8988T (cell line): ENCODE measurements at regions not wholly inside any gene's neighbourhood (a gene's known extent, or its start where the extent isn't known, plus 50 kb on each side); places are given as distances from the start of the nearest gene placed in this dataset.

Experiments used
- DNase-seq: peaks from one replicate; pipeline ENCODE4 v3.0.0; 2011

DNA sequence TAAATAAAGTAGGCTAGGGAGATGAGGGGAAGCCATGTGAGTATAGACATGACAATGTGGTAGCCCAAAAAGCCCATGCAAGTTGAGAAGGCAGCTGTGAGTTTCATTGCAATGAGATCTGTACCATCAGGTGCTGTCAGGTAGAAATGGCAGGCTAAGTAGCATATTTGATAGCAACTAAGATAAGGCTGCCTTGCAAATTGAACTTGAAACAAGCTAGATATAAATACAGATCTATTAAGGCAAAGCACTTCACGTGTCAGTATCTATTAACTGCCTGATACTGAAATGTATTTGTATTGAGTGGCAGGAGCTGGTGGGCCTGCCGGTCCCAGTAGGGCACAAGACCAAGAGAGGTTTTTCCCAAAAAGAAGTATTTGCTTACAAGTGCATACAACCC, 419.9 kb downstream of the TDRD15 start:
- DNase-seq: no peak

DNA sequence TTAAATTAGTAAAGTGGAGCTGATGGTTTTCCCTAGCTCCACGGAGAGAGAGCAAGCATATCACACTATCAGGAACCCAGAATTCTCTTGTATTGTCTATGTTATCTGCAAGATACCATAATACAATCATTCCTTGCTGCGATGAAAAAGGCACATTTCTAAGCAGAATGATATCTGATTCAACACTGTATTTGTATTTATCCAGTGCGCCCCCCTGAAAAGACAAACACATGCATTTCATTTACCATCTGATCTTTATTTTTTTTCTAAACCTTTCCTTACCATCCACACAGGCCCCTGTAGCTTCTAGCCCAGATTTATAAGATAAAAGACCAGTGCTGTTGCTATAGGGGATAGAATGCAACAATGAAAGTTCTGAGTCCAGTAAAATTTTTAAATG, 420.6 kb downstream of the TDRD15 start:
- DNase-seq: no peak

GRCh38 chr2:21552981-21553380, 429.2 kb downstream of the TDRD15 start:
- no peak for DNase-seq

DNA sequence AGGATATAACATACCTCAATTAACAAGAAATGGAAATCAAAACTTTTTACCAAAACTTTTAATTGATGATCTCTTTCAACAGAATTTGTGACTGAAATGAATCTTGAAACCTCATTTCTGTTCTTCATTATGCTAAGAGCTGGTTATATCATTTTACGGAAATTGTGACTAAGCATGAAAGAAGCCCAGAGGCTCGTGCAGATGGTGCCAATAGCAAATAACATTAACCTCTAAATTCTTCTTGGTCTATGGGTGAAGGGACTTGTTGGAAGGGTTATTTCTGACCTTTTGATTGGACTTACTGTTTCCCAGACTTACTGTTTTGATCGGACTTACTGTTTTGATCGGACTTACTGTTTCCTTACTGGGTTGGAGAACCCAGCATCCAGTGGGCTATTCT, 435.6 kb downstream of the TDRD15 start:
- DNase-seq: no peak

DNA sequence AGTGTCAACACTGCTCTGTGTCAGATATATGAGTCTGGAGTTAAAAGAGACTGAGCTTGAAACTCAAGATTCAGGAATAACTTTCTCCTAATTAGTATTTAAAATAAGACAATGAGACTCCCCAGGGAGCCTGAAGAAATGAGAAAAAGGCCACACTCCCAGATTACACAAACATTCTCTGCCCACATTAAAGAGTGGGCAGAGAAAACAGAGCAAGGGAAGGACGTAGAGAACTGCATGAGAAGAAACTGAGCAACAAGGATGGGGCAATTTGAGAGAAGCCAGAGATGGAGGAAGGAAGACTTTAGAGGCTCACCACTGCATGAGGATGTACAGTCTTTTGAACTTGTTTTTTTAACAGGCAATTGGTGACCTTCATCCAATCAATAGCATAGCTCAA, 438.2 kb downstream of the TDRD15 start:
- no peak for DNase-seq

GRCh38 chr2:21567395-21567794, 443.6 kb downstream of the TDRD15 start:
- no peak for DNase-seq

DNA sequence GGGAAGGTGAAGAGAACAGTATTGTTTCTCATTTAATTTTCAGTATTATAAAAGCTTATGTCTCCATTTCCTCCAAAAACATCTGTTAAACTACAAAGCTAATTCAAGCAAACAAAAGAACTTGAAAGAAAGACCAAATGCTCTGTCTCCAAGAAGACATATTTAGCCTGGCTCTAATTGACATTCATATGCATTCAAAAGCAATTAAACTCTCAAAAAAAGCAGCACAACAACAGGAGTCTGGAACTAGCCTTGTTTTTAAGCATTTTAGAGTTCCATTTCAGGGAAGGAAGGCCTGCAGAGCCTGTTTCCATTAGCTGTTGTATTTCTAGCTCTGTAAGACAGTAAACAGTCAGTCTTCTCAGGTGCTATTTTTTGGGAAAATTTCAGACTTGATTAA, 447.9 kb downstream of the TDRD15 start:
- no peak for DNase-seq

- no peak for DNase-seq
Observed at GRCh38 chr2:21580391-21580790, 456.6 kb downstream of the TDRD15 start.

DNA sequence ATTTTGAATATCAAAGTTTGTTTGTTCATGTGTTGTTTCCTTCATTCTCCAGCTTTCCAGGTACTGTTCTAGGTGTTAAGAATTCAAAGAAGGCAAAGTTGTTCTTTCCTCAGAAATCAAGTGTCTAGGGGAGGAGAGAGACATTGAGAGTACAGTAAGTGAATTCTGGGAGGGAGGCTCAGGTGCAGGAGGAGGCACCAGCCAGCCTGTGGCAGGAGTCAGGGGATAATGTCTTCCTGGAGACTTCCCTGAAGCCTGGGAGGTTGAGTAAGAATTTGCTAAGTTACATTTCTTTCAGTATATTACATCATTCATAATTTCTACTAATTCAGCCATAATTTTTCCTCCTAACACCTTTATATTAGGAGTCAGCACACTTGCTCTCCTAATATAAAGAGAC, 462.1 kb downstream of the TDRD15 start:
- no peak for DNase-seq

DNA sequence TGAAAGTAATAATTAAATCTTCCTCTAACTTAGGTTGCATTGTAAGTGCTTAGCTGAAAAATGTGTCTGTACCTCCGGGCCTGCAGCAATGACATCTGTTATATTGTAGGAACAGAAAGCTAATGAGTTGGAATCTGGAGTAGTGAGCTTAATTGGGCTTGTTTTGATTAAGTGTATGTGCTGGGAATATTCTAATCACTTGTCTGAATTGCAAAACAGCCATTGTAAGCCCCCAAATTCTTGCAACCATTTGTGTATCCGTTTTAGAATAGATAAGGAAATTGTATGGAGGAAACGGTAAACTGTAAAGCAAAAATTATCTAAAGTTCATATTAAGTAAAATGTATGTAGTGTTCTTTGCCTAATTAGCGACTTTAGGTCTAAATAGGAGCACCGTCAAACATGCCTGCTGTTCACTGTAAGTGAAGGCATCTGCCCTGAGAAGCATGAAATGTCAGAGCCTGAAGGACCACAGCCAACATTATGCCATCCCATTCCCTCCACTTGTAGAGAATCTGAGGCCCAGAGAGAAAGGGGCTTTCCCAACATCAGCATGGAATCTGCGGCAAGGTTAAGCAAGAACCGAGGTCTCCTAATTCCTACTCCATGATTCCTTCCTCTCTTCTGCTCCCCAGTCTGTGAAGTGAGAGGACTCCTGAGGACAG, 466.4 kb downstream of the TDRD15 start:
- no peak for DNase-seq

DNA sequence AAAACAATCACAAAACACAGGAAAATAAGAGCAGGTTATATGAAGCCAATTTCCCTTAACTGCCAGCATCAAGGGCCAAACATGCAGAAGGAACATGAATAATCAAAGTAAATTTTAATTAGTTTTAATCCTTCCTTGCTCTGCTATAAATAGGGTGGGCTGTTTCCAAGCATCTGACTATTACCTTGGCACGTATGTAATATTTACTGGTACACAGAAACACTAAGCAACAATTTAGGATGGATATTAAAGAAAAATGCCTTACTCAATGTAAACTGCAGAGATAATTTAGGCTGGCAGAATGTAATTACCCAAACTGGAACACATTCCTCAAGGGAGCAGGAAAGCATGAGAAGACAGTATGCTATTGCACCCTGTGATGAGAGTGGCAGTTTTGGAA, 468.2 kb downstream of the TDRD15 start:
- DNase-seq: no peak

DNA sequence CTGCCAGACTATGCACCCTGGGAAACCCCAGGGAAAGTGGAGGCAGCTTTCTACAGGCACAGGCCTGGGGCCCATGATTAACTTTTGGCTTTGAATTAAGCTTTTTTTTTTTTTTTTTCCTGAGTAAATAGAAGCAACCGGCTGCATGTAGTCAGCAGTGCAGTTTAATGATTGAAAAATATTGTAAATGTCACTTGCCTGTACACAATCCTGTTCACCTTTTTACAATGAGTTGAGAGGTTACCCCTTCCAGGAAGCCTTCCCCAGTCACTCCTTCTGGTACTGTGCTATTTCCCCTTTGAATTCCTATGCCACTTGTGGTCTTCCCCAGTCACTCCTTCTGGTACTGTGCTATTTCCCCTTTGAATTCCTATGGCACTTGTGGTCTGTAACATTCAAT, 475.6 kb downstream of the TDRD15 start:
- no peak for DNase-seq

DNA sequence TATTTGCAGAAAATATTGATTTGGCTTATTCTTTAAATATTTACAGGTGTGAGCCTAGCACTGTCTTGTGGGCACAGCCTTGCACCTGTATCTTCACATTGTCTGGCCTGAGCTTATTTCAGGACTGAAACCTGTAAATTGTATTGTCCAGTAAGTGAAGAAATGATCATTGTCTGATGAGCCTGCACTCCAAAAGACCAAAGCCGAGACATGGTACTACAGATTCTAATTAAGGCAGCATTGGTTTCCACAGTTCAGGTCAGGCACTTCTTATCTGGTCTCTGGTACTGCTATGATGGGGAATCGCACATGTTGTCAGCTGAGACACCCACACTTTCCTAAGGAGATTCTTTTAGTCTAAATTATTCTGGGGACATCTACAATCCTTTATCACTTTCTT, 479.0 kb downstream of the TDRD15 start:
- DNase-seq: no peak

GRCh38 chr2:21607572-21607971, 483.8 kb downstream of the TDRD15 start:
- DNase-seq: no peak

GRCh38 chr2:21610304-21610703, 486.5 kb downstream of the TDRD15 start:
- no peak for DNase-seq

GRCh38 chr2:21617885-21618434, 494.2 kb downstream of the TDRD15 start:
- no peak for DNase-seq

GRCh38 chr2:21620771-21621170, 497.0 kb downstream of the TDRD15 start:
- no peak for DNase-seq

- DNase-seq: no peak
Observed at GRCh38 chr2:21627938-21628337, 504.2 kb downstream of the TDRD15 start.

DNA sequence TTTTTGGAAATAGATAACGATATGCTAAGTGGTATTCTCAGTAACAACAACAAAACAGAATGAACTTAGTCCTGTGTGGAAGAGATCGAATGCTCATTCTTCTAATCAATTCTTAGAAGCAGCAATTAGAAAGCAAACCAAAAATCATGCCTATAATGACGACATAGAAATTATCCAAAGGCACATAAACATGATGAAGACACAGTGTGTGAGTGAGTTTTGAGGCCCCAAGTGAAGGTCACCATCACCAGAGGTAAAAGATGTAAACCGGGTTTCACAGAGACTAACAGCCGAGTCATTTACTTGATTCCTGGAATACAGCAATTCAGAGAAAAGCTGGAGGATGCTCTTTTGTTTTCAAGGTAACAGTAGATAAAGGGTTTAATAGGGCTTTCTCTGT, 509.2 kb downstream of the TDRD15 start:
- DNase-seq: no peak

DNA sequence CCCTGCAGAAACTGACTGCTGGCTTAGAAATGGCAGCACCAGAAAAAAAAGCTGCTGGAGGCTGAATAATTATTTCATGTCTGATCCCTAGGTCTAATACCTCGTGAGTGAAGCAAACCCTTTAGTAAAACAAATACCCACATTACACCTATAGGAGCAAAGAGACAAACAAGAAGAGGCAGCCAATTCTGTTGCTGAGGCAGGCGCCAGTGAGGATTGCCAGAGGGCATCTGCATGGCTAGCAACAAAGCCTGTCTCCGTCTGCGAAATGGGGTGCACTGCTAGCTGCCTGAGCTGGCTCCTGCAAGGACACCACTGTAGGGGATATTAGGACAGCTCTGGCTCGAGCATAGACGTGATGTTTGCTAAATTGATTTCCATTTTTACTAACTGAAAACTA, 509.7 kb downstream of the TDRD15 start:
- no peak for DNase-seq

DNA sequence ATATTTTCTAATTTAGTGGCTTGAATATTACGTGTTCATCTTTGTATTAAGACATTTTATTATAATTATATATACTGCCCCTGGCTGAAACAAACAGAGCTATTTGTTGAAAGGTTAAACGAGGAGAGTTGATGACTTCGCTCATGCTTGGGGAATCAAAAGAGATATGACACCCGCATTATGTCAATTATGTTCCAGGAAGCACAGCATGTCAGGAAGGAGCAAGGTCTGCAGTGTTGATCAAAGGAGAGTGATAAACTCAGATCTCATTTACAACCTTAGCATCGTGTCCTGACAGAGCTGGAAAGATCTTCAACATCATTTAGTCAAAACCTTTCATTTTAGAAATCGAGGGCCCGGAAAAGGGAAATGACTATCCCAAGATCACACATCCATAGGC, 510.1 kb downstream of the TDRD15 start:
- no peak for DNase-seq

DNA sequence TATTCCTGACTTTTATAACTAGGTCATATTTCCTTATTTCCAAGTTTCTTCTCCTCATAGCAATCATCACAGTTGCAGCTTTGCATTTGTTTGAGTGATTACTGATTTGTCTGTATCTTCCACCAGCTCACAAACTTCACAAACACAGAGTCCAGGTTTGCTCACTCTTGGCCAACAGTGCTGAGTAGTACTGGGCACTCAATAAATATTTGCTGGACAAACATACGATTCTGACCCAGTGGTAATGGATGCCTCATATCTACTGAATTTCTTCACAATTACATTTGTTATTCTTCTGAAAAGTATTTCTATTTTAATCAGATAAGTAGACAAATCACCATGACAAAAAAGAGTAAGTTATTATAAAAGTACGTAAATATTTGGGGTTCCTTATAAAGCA, 516.3 kb downstream of the TDRD15 start:
- DNase-seq: no peak

- DNase-seq: no peak
Observed at GRCh38 chr2:21642647-21643046, 518.9 kb downstream of the TDRD15 start.

GRCh38 chr2:21643180-21643579, 519.4 kb downstream of the TDRD15 start:
- DNase-seq: no peak

DNA sequence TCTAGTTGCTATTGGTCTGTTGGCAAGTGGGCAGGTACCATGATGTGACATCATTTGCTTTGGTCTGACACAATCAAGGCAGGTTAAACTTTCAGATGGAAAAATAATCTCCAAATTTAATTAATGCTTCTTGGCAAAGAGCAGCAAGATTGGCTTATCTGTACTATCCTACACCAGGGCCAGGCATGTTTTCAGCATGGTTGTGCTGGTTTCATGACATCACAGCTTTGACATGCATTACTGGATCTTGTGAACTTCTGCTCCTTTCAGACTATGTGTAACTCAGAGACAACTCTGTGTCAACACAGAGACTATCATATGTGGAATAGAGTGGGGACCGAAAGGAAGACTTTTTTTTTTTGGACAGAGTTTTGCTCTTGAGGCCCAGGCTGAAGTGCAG, 520.5 kb downstream of the TDRD15 start:
- DNase-seq: no peak
